Endothelial cell of umbilical vein (primary cell): ENCODE measurements at regions not wholly inside any gene's neighbourhood (a gene's known extent, or its start where the extent isn't known, plus 50 kb on each side); places are given as distances from the start of the nearest gene placed in this dataset.

Source experiments
- CTCF ChIP-seq, 2 donors: IDR thresholded peaks; 1 replicate in 1 of 2; 2 replicates in 1 of 2; pipeline ENCODE4 v1.5.1; 2011; ENCODE audit warnings: low read length in 2 of 2, mild to moderate bottlenecking in 2 of 2, moderate library complexity in 2 of 2, control low read depth in 1 of 2, inconsistent platforms in 1 of 2, low read depth in 1 of 2; ENCODE audit not compliant: insufficient read depth in 1 of 2; ENCODE audit errors: extremely low read depth in 1 of 2
- EZH2 ChIP-seq: IDR thresholded peaks from 2 replicates; pipeline ENCODE4 v1.6.1; 2012; ENCODE audit warnings: borderline replicate concordance, low read depth, mild to moderate bottlenecking, moderate library complexity, low read length, inconsistent platforms; ENCODE audit not compliant: severe bottlenecking
- FOS ChIP-seq: IDR thresholded peaks from 2 replicates; pipeline ENCODE4 v1.6.1; 2011; ENCODE audit warnings: mild to moderate bottlenecking, low read length, moderate library complexity, borderline replicate concordance; ENCODE audit not compliant: insufficient read depth
- GATA2 ChIP-seq: IDR thresholded peaks from 2 replicates; pipeline ENCODE4 v1.7.0; 2011; ENCODE audit warnings: low read depth, mild to moderate bottlenecking, moderate library complexity, mixed read lengths, low read length; ENCODE audit not compliant: insufficient read length, insufficient read depth
- JUN ChIP-seq: IDR thresholded peaks from 2 replicates; pipeline ENCODE4 v1.6.1; 2011; ENCODE audit warnings: borderline replicate concordance, low read depth; ENCODE audit not compliant: insufficient read length, insufficient read depth
- MYC ChIP-seq: IDR thresholded peaks from one replicate; pipeline ENCODE4 v1.6.1; 2011; ENCODE audit warnings: mild to moderate bottlenecking, low read depth, low read length
- POLR2A ChIP-seq: IDR thresholded peaks from 2 replicates; pipeline ENCODE4 v1.6.1; 2012; ENCODE audit warnings: low read depth, mild to moderate bottlenecking, control low read depth, low read length
- POLR2AphosphoS5 ChIP-seq: IDR thresholded peaks from 2 replicates; pipeline ENCODE4 v1.6.1; 2012; ENCODE audit warnings: low read depth, mild to moderate bottlenecking, control low read depth, low read length, moderate library complexity; ENCODE audit not compliant: insufficient read depth
- TF ChIP-seq, protein P1 (sequence below): IDR thresholded peaks from 2 replicates; pipeline ENCODE4 v1.6.1; 2011; ENCODE audit not compliant: insufficient read depth, insufficient read length

DNA sequence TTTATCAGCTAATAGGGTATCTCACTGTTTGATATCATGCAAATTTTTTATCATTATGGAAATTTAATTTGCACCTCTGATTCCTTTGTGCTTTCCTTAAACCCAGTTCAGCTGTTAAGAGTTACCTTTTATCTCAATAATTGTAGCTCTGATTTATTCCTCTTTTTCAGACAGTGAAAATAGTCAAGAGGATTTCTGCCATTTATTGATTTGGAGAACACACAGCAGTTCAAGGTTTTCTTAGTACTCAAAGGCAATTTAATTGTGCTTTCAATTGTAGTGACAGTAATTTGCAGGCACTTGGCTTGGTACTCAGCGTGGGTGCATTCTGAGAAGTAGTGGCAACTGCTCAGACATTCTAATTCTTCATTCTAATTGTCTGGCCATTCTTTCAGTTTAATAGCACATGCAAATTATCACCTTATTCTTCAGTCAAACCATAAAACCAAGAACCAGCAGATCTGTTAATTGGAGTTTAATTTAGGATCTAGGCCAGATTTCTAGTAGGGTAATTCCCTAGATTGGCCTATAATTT lies 709.3 kb downstream of the RPS29 start:
- no peak for TF ChIP-seq POLR2A
- no peak for TF ChIP-seq CTCF (IDR thresholded peaks at IDR 0.05; ENCODE audit: extremely low read depth in 1 of 2, insufficient read depth in 1 of 2, low read depth in 1 of 2, low read length in 2 of 2)
- TF ChIP-seq MYC: no peak
- no peak for TF ChIP-seq EZH2
- TF ChIP-seq JUN: no peak
- TF ChIP-seq POLR2AphosphoS5: no peak
- no peak for TF ChIP-seq GATA2
- TF ChIP-seq FOS: no peak
- TF ChIP-seq, protein P1, sequence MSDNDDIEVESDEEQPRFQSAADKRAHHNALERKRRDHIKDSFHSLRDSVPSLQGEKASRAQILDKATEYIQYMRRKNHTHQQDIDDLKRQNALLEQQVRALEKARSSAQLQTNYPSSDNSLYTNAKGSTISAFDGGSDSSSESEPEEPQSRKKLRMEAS: no peak
